ENCODE measurements at regions not wholly inside any gene's neighbourhood (a gene's known extent, or its start where the extent isn't known, plus 50 kb on each side); places are given as distances from the start of the nearest gene placed in this dataset.

- no peak for DNase-seq (ENCODE audit: low spot score)
Observed at GRCh38 chr14:26855077-26855753, 257.4 kb upstream of the NOVA1 start.

- DNase-seq (ENCODE audit: low spot score): no peak
Observed at GRCh38 chr14:26856876-26857518, 259.2 kb upstream of the NOVA1 start.

GRCh38 chr14:26859483-26859882, 261.6 kb upstream of the NOVA1 start:
- no peak for DNase-seq (ENCODE audit: low spot score)

GRCh38 chr14:26860111-26860510, 262.3 kb upstream of the NOVA1 start:
- DNase-seq (ENCODE audit: low spot score): no peak

- peak; percentile 8 for DNase-seq (ENCODE audit: low spot score)
Observed at GRCh38 chr14:26863736-26864135, 265.9 kb upstream of the NOVA1 start.

GRCh38 chr14:26866721-26867120, 268.9 kb upstream of the NOVA1 start:
- DNase-seq (ENCODE audit: low spot score): no peak

- no peak for DNase-seq (ENCODE audit: low spot score)
Observed at GRCh38 chr14:26867171-26867757, 269.4 kb upstream of the NOVA1 start.

- DNase-seq (ENCODE audit: low spot score): no peak
Observed at GRCh38 chr14:26870096-26870495, 272.3 kb upstream of the NOVA1 start.

GRCh38 chr14:26870722-26871617, 273.1 kb upstream of the NOVA1 start:
- no peak for DNase-seq (ENCODE audit: low spot score)

- DNase-seq (ENCODE audit: low spot score): no peak
Observed at GRCh38 chr14:26872515-26873361, 274.9 kb upstream of the NOVA1 start.

- DNase-seq (ENCODE audit: low spot score): no peak
Observed at GRCh38 chr14:26873362-26873960, 275.6 kb upstream of the NOVA1 start.

GRCh38 chr14:26887847-26888246, 290.0 kb upstream of the NOVA1 start:
- no peak for DNase-seq (ENCODE audit: low spot score)

GRCh38 chr14:26888592-26888991, 290.8 kb upstream of the NOVA1 start:
- DNase-seq (ENCODE audit: low spot score): no peak

- no peak for DNase-seq (ENCODE audit: low spot score)
Observed at GRCh38 chr14:26896447-26896846, 298.6 kb upstream of the NOVA1 start.

- no peak for DNase-seq (ENCODE audit: low spot score)
Observed at GRCh38 chr14:26897196-26897595, 299.4 kb upstream of the NOVA1 start.

- no peak for DNase-seq (ENCODE audit: low spot score)
Observed at GRCh38 chr14:26905229-26905628, 307.4 kb upstream of the NOVA1 start.

- DNase-seq (ENCODE audit: low spot score): no peak
Observed at GRCh38 chr14:26913786-26914185, 316.0 kb upstream of the NOVA1 start.

- peak; percentile 17 for DNase-seq (ENCODE audit: low spot score)
Observed at GRCh38 chr14:26917086-26917485, 319.3 kb upstream of the NOVA1 start.

- DNase-seq (ENCODE audit: low spot score): no peak
Observed at GRCh38 chr14:26925876-26926584, 328.2 kb upstream of the NOVA1 start.

- no peak for DNase-seq (ENCODE audit: low spot score)
Observed at GRCh38 chr14:26926585-26926984, 328.8 kb upstream of the NOVA1 start.
